HG03135 (cell line): ENCODE measurements at regions not wholly inside any gene's neighbourhood (a gene's known extent, or its start where the extent isn't known, plus 50 kb on each side); places are given as distances from the start of the nearest gene placed in this dataset.

Experiments
- ATAC-seq: cut with Tn5 transposase; IDR thresholded peaks from one replicate; pipeline ENCODE4 v1.9.1; 2021; ENCODE audit warnings: mild to moderate bottlenecking, moderate library complexity; ENCODE audit not compliant: unreplicated experiment

DNA sequence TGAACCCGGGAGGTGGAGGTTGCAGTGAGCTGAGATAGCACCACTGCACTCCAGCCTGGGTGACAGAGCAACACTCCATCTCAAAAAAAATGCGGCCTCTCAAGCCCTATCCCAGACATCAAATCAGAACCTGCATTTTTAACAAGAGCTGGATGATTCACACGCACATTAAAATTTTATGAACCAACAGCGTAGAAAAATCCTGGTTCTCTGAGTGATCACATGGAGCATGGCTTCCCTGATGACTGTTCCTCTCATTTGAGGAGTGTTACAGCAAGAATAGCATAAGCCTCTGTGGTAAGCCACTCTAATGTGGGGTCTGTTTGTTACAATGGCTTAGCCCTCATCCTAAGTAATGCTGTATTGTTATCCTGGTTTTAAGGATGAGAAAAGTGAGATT lies 163.6 kb downstream of the BRMS1L start:
- ATAC-seq, result no peak

DNA sequence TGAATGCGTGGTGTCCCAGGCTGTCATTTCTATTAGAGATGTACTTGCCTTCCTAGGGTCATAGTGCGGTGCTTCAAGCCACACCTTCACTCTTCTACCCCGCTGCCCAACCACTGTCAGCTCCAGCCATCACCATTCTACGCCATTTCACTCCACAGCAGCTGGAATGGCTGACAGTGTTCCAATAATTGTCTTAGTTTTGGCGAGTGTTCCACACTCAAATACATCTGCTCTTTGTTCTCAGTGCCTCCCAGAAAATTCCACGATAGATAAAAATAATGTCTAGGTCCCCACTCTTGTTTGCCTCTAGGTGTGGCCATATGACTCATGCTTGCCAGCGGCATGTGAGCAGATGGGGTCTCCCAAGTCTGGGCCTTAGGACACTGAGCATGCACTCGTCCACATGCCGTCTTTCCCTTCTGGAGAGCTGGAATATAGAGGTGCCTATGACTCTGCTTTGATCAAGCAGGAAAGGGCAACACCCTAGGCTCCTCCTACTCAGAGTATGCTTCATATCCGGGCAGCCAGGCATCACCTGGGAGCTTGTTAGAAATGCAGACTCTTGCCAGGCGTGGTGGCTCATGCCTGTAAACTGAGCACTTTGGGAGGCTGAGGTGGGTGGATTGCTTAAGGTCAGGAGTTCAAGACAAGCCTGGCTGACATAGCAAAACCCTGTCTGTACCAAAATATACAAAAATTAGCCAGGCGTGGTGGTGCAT lies 163.0 kb downstream of the BRMS1L start:
- ATAC-seq, result no peak

DNA sequence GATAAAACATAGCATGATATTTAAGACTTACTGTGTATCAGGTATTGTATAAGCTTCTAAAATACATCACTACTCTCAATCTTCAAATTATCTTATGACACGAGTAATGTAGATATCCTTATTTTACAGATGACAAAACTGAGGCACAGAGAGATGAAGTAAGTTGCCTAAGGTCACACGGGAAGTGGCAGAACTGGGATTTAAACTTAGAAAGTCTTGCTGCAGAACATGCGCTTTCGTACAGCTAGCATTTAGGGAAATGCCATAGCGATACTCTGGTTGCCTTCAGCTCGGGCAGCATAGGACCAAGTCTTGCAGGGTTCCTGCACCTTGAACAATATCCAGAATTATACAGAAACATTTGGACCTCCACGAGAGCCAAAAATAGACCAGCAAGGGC lies 162.4 kb downstream of the BRMS1L start:
- ATAC-seq, result no peak

DNA sequence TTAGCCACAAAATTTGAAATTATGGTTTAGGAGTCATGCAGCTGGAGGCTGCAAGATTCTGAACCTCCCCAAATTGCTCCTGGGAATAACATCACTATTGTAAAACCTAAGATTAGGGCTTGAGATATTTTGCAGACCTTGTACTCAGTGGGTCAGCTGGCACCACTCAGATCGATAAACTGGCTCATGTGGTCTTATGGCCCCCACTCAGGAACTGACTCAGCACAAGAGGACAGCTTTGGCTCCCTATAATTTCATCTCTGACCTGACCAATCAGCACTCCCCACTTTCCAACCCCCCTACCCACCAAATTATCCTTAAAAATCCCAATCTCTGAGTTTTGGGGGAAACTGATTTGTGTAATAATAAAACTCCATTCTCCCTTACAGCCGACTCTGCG lies 161.6 kb downstream of the BRMS1L start:
- no peak for ATAC-seq

DNA sequence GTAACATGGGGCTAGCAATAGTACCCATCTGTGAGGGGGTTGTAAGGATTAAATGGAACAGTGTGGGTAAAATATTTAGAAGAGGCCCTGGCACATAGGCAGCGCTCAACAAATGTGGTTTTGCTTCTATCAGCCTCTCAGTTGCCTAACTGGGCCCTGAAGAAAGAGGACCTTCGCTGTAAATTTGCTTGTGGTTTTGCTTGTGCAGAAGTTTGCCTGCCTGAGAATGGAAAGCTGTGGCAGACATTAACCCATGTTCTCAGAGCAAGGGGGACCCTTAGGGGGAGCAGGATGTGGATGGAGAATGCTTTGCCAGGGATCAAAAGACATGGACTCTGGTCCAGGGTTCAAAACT lies 160.1 kb downstream of the BRMS1L start:
- ATAC-seq, result no peak

DNA sequence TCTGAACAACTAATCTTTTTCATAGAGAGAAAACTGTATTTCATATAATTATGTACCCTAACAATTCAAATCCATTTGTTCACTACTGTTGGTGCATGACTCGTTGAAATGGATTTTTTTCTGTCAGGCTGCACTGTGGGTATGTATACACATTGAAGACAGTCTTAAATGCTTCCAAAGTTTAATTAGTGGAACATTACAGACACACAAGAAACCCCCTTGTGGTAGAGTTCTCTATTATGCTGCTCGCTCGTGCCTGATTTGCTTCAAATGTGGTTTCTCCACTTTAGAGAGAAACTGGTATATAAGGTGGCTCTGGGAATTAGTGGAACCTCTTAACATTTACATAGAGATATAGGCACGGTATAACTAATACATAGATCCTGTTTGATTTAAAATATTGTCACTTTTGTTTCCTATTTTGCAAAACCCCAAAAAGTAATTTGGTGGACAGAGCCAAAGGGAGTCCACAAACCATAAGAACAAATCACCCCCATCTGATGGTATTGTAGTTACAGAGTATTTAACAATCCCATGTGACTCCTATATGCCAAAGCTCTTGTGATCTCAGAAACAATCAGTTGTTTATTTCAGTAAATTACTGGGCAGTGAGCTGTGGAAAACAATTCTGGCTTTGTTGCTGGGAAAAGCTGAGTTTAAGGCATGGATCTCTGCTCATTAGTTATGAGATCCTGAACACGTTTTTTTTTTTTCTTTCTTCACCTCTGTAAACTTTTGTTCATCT lies 159.5 kb downstream of the BRMS1L start:
- ATAC-seq, result no peak

DNA sequence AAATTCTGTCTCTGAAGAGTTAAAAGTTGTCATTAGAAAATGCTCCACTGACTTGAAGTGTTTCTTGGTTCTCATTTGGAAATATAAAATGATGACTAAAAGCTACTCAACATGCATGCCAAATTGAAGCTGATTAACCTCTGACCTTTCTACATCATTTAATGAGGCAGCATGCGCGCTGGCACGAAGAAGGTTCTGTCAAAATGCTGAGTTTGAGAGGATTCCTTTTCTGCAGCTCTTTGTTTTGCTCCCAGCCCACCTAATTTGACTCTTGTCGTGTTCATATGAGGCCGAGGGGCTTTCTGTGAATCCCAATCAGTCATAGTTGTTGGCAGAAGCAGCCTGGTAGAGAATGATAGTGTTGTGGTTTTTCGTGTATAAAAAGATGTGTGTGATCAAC lies 153.4 kb downstream of the BRMS1L start:
- ATAC-seq, result no peak

DNA sequence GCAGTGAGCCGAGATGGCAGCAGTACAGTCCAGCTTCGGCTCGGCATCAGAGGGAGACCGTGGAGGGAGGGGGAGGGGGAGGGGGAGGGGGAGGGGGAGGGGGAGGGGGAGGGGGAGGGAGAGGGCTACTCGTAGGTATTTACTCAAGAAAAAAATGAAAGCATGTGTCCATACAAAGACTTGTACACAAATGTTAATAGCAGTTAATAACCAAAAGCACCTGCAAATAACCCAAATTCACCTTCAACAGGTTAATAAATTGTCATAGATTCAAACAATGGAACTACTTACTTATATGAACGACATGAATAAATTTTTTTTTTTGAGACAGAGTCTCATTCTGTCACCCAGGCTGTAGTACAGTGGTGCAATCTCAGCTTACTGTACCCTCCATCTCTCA lies 152.4 kb downstream of the BRMS1L start:
- ATAC-seq, result no peak

DNA sequence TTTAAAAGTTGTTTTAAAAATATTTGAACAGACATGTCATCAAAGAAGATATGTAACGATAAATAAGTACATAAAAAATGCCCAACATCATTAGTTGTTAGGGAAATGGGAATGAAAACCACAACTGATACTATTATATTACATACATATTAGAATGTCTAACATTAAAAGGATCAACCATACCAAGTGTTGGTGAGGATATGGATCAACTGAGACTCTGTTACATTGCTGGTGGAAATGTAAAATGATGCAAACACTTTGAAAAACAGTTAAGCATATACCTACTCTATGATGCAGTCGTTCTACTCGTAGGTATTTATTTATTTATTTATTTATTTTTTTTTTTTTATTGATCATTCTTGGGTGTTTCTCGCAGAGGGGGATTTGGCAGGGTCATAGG lies 149.7 kb downstream of the BRMS1L start:
- no peak for ATAC-seq

DNA sequence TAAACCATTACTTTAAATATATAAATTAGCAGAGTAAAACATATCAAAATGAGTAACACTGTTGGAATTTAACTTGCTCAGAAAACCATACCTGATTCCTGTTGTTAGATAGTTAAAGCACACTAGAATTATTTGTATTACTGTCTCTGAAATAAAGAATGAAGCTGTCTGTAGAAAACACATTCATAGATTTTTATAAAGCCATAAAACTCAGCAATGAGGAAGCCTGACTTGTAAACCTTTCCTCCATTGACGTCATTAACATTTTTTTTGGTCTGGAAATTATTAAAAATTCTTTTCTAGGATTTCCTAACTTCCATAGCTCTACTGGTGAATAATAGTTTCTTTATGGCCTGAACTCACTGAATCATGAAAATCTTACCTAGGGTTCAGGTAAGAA lies 147.6 kb downstream of the BRMS1L start:
- no peak for ATAC-seq

DNA sequence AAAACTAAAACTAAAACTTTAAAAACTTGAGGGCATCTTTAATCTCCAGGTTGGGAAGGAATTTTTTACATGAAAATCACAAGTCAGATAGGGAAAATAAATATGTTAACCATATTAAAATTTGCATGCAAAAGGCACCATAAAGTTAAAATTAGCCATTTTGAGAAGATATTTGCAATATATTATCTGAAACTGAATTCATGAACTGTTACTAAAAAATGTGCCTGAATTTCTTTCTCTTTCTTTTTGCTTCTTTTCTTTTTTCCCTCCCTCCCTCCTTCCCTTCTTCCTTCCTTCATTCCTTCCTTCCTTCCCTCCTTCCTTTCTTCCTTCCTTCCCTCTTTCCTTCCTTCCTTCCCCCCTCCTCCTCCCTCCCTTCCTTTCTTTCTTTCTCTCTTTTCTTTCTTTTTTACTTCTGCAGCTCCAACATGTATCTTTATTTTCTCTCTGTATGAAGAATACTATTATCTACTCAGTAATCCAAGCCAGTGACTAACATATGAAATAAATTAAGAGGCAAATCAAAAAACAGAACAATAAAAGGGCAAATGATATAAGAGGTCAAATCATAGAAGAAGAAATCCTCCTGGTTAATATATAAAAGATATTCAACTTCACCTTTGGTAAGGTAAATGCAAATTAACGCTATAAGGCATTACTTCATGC lies 146.0 kb downstream of the BRMS1L start:
- ATAC-seq, result no peak

DNA sequence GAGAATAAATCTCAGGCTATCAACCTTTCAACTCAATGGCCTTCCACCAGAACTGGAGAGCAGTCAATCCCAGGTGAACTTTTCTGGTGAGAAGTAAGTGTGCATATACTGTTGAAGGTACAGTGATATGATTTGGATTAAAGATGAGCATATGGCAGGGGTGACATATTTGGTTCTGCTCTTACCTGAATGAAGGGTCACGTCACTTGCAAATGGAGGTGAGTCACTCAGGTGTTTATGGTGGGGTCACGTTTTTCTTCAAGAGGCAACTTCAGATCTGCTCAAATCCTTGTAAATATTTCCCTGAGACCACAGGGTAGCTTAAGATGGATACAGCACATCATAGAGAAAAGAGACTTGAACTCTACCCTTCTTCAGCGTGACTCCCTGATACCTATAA lies 143.2 kb downstream of the BRMS1L start:
- ATAC-seq, result no peak

DNA sequence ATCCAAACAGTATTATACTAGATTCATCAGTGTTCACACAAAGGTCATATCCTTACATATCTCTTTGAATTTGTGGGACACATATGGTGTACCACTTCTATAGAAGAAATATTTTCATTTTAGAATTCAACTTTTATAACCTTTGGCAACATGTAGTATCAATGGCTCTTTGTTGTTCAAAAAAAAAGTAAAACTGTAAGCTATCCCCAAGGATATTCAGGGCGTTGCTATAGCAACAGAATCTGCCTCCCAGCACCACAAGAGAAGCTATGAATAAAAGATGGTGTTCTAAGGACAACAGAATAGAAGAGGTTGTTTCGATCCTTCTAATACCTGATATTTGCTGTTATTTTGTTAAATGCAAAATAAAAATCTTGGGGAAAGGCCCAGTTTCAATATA lies 139.3 kb downstream of the BRMS1L start:
- ATAC-seq, result no peak

DNA sequence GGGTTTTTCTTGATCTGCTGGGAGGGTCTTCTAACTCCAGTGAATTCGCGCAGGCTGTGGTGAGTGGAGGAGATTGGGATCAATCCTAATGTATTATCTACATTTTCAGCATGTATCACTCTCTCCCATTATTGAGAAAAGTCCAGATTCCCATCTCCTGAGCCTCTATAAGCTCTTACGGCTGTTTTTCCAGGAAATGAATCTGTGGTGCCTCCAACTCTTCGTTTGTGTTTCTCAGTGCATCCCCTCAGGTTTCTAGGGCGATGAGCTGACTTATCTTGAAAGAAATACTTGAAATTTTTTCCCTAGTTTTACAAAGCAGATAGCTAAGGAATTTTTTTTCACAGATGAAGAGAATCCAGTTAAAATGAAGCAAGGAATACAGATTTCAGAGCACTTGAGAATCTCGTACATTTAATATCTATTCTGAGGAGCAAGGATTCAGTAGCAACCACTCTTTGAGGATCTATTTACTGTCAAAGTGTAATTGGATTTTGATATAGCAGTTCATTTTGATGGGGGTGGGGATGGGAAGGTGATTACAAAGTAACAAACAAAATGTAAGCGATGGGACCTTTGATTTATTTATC lies 138.7 kb downstream of the BRMS1L start:
- no peak for ATAC-seq

DNA sequence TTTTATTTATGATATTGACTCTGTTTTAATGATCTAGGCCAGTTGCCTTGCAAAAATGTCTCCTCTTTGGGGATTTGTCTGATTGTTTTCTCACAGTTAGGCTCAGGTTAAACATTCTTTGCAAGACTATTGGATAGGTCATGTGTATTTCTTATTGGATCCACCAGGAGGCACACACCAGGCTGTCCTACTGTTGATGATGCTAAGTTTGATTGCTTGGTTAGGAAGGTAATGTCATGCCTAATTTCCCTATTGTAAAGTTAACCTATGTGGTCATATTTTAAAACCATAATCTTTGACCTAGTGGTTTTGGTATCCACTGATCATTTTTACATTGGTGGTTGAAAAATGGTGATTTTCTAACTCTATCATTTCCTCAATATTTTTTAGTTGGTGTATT lies 137.1 kb downstream of the BRMS1L start:
- ATAC-seq, result no peak

DNA sequence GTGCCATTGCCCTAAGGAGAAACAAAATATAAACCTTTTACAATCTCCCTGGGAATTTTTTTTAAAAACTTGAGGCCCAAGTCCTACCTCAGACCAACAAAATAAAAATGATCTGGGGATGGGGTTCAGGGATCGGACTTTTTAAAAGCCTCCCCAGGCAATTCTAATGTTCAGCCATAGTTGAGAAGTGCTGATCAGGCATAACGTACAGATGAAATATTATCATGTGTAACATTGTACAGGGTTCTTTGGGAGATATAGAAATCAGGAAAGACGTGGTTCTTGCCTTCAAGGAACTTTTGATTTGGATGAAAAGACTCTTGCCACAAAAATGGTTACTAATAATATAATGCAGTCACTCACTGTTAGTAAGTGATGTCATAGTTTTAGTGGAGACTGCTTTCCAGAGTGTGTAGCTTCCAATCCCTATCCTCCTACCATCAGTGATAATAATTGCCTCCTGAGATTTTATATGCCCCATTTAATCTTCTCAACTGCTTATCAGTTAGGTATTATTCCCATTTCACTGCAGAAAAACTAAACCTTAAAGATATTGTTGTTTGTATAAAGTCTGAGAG lies 135.6 kb downstream of the BRMS1L start:
- no peak for ATAC-seq

DNA sequence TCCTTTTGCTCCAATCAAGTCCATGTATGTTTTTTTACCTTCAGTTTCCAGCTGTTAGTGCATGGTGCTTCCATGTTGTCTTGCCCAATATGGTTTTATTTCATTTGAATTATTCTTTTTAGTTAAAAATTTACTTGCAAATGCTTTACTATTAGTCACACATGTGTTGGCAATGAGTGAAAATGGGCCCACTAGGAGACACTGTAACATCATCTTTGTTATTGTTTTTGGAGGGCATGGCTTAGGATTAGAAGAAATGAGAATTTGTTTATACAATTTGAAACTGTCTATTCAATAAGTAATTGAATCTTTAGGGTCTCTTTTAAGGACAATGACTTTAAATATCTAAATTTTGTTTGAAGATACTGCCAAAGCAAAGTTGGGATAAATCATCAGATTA lies 133.7 kb downstream of the BRMS1L start:
- no peak for ATAC-seq

DNA sequence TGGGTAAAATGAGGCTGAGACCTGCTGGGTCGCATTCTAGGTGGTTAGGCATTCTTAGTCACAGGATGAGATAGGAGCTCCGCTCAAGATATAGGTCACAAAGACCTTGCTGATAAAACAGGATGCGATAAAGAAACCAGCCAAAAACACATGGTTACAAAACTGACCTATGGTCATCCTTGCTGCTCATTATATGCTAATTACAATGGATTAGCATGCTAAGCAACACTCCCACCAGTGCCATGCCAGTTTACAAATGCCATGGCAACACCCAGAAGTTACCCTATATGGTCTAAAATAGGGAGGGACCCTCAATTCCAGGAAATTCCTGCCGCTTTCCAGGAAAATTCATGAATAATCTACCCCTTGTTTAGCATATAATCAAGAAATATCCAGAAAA lies 132.4 kb downstream of the BRMS1L start:
- ATAC-seq, result no peak

DNA sequence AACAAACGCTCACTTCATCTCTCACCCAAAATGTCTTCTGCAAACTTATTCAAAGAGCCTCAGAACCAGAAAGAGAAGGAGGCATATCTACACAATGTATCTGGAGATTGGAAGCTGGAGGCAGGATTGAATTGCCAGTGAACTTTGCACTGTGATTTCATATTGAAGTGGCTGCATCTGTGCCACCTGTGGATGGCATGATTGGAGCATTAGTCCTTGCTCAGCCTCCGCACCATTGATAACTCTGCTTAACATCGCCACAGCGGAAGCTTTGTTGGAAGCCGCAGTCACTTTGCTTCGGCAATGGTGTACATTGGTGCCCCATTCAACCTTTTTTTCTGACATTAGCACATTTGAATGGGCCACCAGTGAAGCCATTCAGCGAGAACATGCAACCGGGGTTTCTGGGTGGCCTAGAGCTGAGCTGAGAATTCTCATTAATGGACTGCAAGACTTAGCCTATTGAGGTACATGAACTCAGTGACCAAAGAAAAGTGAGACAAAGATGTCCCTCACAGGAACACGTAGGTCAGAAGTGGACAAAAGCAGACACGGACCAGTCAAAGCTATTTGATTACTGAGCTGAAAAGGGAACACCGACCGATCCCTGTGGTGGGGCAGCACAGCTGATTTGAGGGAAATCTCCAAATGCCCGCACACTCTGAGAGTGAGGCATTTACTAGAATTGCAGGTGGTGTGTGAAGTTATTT lies 130.4 kb downstream of the BRMS1L start:
- no peak for ATAC-seq

DNA sequence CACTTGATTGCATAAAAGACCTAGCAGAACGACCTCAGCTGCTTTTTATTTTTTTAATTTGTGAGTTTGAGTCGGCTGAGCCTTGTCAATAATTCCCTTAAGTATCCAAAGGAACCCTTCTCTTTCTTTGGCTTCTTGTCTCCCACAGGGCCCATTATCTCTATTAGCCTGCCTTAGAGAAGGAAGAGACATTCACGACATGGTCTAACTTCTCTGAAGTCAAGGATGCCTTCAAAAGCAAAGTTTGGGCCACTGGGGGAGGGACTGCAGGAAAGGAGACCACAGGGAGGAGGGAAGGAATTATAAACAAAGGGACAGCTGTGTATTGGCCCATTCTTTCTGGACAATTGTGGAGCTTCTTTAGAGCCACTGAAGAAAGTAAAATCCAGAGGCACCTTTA lies 126.4 kb downstream of the BRMS1L start:
- no peak for ATAC-seq

DNA sequence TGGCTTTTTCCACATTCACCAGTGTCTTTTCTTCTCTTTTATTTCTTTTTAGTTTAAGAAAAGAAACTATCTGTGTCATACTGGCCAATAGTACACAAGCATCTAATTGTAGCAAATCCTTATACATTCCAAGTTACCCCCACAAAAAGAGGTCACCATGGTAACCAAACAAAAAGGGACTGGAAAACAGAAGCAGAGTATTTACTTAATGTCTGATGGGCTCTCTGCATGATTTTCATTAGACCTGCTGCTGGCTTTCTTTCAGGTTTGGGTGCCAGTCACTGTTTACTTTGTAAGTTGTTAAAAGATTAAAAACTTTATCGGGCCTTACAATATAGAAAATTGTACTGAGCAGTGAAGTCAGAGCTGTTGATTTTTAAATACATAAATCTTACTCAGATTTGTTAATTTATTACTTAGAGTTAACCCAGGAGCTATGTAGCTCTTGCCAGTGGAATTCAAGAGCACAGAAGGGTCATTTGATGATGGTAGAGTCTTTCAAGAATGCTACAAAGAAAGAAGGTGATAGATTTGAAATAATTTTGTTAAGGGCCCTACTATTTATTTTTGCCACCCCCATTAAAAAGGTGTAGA lies 123.9 kb downstream of the BRMS1L start:
- no peak for ATAC-seq
